HepG2 (cell line): ENCODE measurements at regions not wholly inside any gene's neighbourhood (a gene's known extent, or its start where the extent isn't known, plus 50 kb on each side); places are given as distances from the start of the nearest gene placed in this dataset.

ENCODE experiments used
- ATAC-seq: fragments of 200-7000 bp; cut with Tn5 transposase; 3 replicates; pipeline ENCODE4 v1.9.1; 2020; ENCODE audit warnings: mild to moderate bottlenecking, moderate library complexity
- BruUV-seq: library from RNA; stranded (reverse); fragments of 400-500 nt; replicated peaks from 2 replicates; lab custom pipeline; 2021; lab: Mats Ljungman, UMichigan
- CTCF ChIA-PET: fragments of 300-600 bp; formaldehyde crosslinking; extraction: SDS; loops from one replicate; lab custom pipeline; 2021; ENCODE audit warnings: low total read pairs, inconsistent platforms, low intra/inter-chr PET ratio; lab: Yijun Ruan, JAX
- POLR2A ChIA-PET: fragments of 350-600 bp; sonication (Branson Sonifier 250); formaldehyde crosslinking; loops from one replicate; lab custom pipeline; 2020; ENCODE audit warnings: antibody characterized with exemption, inconsistent platforms; lab: Yijun Ruan, JAX
- DNase-seq: peaks from one replicate; pipeline ENCODE4 v3.0.0-alpha.2; 2015; ENCODE audit warnings: low spot score
- FAIRE-seq: peaks from 3 replicates; lab custom pipeline; 2011; peaks lifted over from hg19 to GRCh38; lab: Jason Lieb, UNC
- H2AFZ ChIP-seq: one replicate; pipeline ENCODE4 v1.6.1; 2011; ENCODE audit warnings: low read length, inconsistent platforms
- H3K27ac ChIP-seq: fragments of 300-600 bp; 3 replicates; pipeline ENCODE4 v1.8.0; 2011; ENCODE audit warnings: mixed run types, mild to moderate bottlenecking, mixed read lengths, low read length, inconsistent platforms; ENCODE audit not compliant: insufficient read depth; ENCODE audit errors: extremely low read length
- H3K27me3 ChIP-seq, 2 experiments: fragments of 200-600 bp in 1 of 2; 2 replicates in 1 of 2; 3 replicates in 1 of 2; pipeline versions ENCODE4 v1.6.0 to v1.8.0; 2011; ENCODE audit warnings: low read length in 2 of 2, mild to moderate bottlenecking in 2 of 2, moderate library complexity in 2 of 2, inconsistent platforms in 1 of 2; ENCODE audit not compliant: insufficient read depth in 2 of 2, control insufficient read depth in 1 of 2
- H3K36me3 ChIP-seq, 2 experiments: fragments of 200-600 bp in 1 of 2; replicated peaks in 1 of 2; 2 replicates in 1 of 2; 3 replicates in 1 of 2; pipeline versions ENCODE4 v1.5.1 to v1.8.0; 2011; ENCODE audit warnings: low read length in 2 of 2, inconsistent platforms in 1 of 2; ENCODE audit not compliant: insufficient read depth in 2 of 2, control insufficient read depth in 1 of 2
- H3K4me1 ChIP-seq: 2 replicates; pipeline ENCODE4 v1.5.1; 2012; ENCODE audit warnings: low read length, inconsistent platforms; ENCODE audit not compliant: insufficient read depth
- H3K4me2 ChIP-seq: 2 replicates; pipeline ENCODE4 v1.6.0; 2011; ENCODE audit warnings: low read depth, low read length, inconsistent platforms
- H3K4me3 ChIP-seq, 3 experiments: fragments of 200-600 bp in 1 of 3; sonication (generic), shearing (Covaris generic) in 1 of 3; replicated peaks in 1 of 3; 2 replicates each; pipeline ENCODE4 v1.5.1; 2011 to 2016; ENCODE audit warnings: low read length in 3 of 3, inconsistent platforms in 2 of 3, low read depth in 2 of 3, mild to moderate bottlenecking in 2 of 3, control low read depth in 1 of 3, mixed read lengths in 1 of 3; ENCODE audit not compliant: insufficient read depth in 1 of 3
- H3K79me2 ChIP-seq: one replicate; pipeline ENCODE4 v1.6.1; 2011; ENCODE audit warnings: low read length, inconsistent platforms; ENCODE audit not compliant: insufficient read depth
- H3K9ac ChIP-seq: 2 replicates; pipeline ENCODE4 v1.6.0; 2011; ENCODE audit warnings: mild to moderate bottlenecking, low read depth, low read length, inconsistent platforms; ENCODE audit not compliant: insufficient read depth
- H3K9me3 ChIP-seq: 2 replicates; pipeline ENCODE4 v1.5.1; 2012; ENCODE audit warnings: mild to moderate bottlenecking, low read length
- H4K20me1 ChIP-seq: 2 replicates; pipeline ENCODE4 v1.6.0; 2011; ENCODE audit warnings: inconsistent platforms, mild to moderate bottlenecking, low read length, moderate library complexity; ENCODE audit not compliant: insufficient read depth
- BCLAF1 ChIP-seq: fragments of 450-650 bp; IDR thresholded peaks from 2 replicates; pipeline ENCODE4 v1.6.1; 2017; ENCODE audit warnings: mild to moderate bottlenecking
- CBX2 ChIP-seq, 2 experiments: fragments of 200-600 bp in 1 of 2; sonication (generic); formaldehyde crosslinking in 1 of 2; IDR thresholded peaks; 2 replicates each; pipeline versions ENCODE4 v1.7.0 to v1.8.1; 2018 to 2022; ENCODE audit warnings: low read depth in 2 of 2, low read length in 1 of 2, mild to moderate bottlenecking in 1 of 2, missing genetic modification reagents in 1 of 2
- GATAD1 ChIP-seq: IDR thresholded peaks from 2 replicates; pipeline ENCODE4 v1.6.1; 2016; ENCODE audit warnings: missing genetic modification reagents, missing compliant biosample characterization
- KDM5A ChIP-seq: fragments of 200-600 bp; sonication (generic); IDR thresholded peaks from 2 replicates; pipeline ENCODE4 v1.7.0; 2018; ENCODE audit warnings: antibody characterized with exemption, mild to moderate bottlenecking, low read length, borderline replicate concordance
- MLX ChIP-seq: IDR thresholded peaks from 2 replicates; pipeline ENCODE4 v1.6.1; 2016
- NR2F2 ChIP-seq: IDR thresholded peaks from 2 replicates; pipeline ENCODE4 v1.6.1; 2012; ENCODE audit warnings: low read depth, inconsistent platforms, borderline replicate concordance
- RARG ChIP-seq: sonication (generic); formaldehyde crosslinking; IDR thresholded peaks from 2 replicates; pipeline ENCODE4 v1.4.0; 2020; ENCODE audit warnings: low read depth, mild to moderate bottlenecking, missing genetic modification reagents
- TRIM24 ChIP-seq: sonication (generic); formaldehyde crosslinking; IDR thresholded peaks from 2 replicates; pipeline ENCODE4 v1.8.0; 2022; ENCODE audit warnings: mild to moderate bottlenecking, missing genetic modification reagents
- U2AF2 ChIP-seq: fragments of 200-400 bp; formaldehyde crosslinking; IDR thresholded peaks from 2 replicates; pipeline ENCODE4 v1.6.1; 2017; ENCODE audit warnings: low read depth, mild to moderate bottlenecking, low read length
- ZMYM3 ChIP-seq: sonication (generic); formaldehyde crosslinking; IDR thresholded peaks from 2 replicates; pipeline ENCODE4 v1.5.1; 2020; ENCODE audit warnings: mild to moderate bottlenecking, missing genetic modification reagents
- ZNF224 ChIP-seq: sonication (generic); formaldehyde crosslinking; IDR thresholded peaks from 2 replicates; pipeline ENCODE4 v1.5.0; 2020; ENCODE audit warnings: mild to moderate bottlenecking, missing genetic modification reagents
- ZNF329 ChIP-seq: sonication (generic); formaldehyde crosslinking; IDR thresholded peaks from 2 replicates; pipeline ENCODE4 v1.9.0; 2021; ENCODE audit warnings: low read depth, mild to moderate bottlenecking, missing genetic modification reagents
- ZNF644 ChIP-seq: IDR thresholded peaks from 2 replicates; pipeline ENCODE4 v1.6.1; 2016; ENCODE audit warnings: low read depth
- ZNF709 ChIP-seq: sonication (generic); formaldehyde crosslinking; IDR thresholded peaks from 2 replicates; pipeline ENCODE4 v1.5.0; 2020; ENCODE audit warnings: mild to moderate bottlenecking, missing genetic modification reagents
- ZNF768 ChIP-seq: sonication (generic); formaldehyde crosslinking; IDR thresholded peaks from 2 replicates; pipeline ENCODE4 v1.4.0; 2020; ENCODE audit warnings: missing genetic modification reagents
- ZNF879 ChIP-seq: sonication (generic); formaldehyde crosslinking; IDR thresholded peaks from 2 replicates; pipeline ENCODE4 v1.8.1; 2023; ENCODE audit warnings: missing genetic modification reagents
- WGBS: methylation state at CpG from one replicate; pipeline ENCODE4 v1.1.6; 2017; ENCODE audit warnings: low lambda C conversion rate; 5-methylcytosine and 5-hydroxymethylcytosine counted together
- in situ Hi-C: cut with HindIII; loops from 2 replicates; pipeline ENCODE4 v1.10.0; 2017; ENCODE audit warnings: low pct_unique_long_range_greater_than_20kb; ENCODE audit not compliant: extremely low pct_ligation_motif_present
- intact Hi-C: fragments of 100-400 bp; cut with micrococcal nuclease; formaldehyde crosslinking; loops from one replicate; pipeline ENCODE4 v1.10.0; 2022; ENCODE audit not compliant: unreplicated experiment

GRCh38 chr1:222938986-222939385 lies 124.1 kb downstream of the DISP1 start:
- Histone ChIP-seq H3K9ac (no peak overlapping the region), H3K4me3 (no peak overlapping the region), H3K4me1 (no peaks in the 10 kb centered on the region), H3K4me2 (no peak overlapping the region)
- CTCF ChIA-PET: no interaction called here
- no peak for ATAC-seq
- BruUV-seq: no TSS peak
- TF ChIP-seq GATAD1 (CRISPR knock-in tag) (no peak), ZNF768 (CRISPR knock-in tag) (no peak), MLX (CRISPR knock-in tag) (no peak), BCLAF1 (no peak), CBX2 (IDR thresholded peaks at IDR 0.05; ENCODE audit: low read depth, low read length) (no peak), CBX2 (CRISPR knock-in tag; IDR thresholded peaks at IDR 0.05; ENCODE audit: low read depth) (no peak), ZMYM3 (no peak), TRIM24 (CRISPR knock-in tag) (no peak), U2AF2 (no peak), ZNF224 (no peak), ZNF329 (no peak), ZNF644 (CRISPR knock-in tag) (no peak), NR2F2 (no peak), RARG (CRISPR knock-in tag) (no peak), ZNF709 (CRISPR knock-in tag) (no peak), ZNF879 (CRISPR knock-in tag) (no peak), KDM5A (no peak)
- TF ChIP-seq, all 625 proteins: peak for 0
- intact Hi-C loops (no loop called here), in situ Hi-C loops (no loop called here)
- DNase-seq (no peak), FAIRE-seq (no peak)
- Histone ChIP-seq H3K9me3 (no peaks in the 10 kb centered on the region), H4K20me1 (no peaks in the 10 kb centered on the region), H3K36me3 (no peaks in the 10 kb centered on the region), H3K79me2 (no peaks in the 10 kb centered on the region), H3K27ac (no peak overlapping the region), H3K27me3 (no peaks in the 10 kb centered on the region), H2AFZ (no peak overlapping the region)
- 96% methylated on average over 1 of the region's 1 CpG for WGBS
- POLR2A ChIA-PET: no interaction called here
